ENCODE measurements at regions not wholly inside any gene's neighbourhood (a gene's known extent, or its start where the extent isn't known, plus 50 kb on each side); places are given as distances from the start of the nearest gene placed in this dataset.
A peak's percentile ranks its signal among the peaks of the same experiment; 100 is the strongest.

- TF ChIP-seq RERE (CRISPR knock-in tag; IDR thresholded peaks at IDR 0.05; ENCODE audit: borderline replicate concordance) (no peak), RAD21 (CRISPR knock-in tag; conservative IDR thresholded peaks at IDR 0.05 in 1 of 2, IDR thresholded peaks at IDR 0.05 in 1 of 2) (peak in 1 of 2 experiments; percentile 41; a peak in 2 of 4 replicates)
These were observed 85.8 kb downstream of the FANCF start (continued) for GRCh38 chr11:22539821-22540256.

GRCh38 chr11:22536071-22536470, 89.6 kb downstream of the FANCF start:
- intact Hi-C loops (cut with micrococcal nuclease) (loop anchor here (10.0 kb wide), 1 partner anchor 201 kb away; the partner anchor contains the start of gene SLC17A6), in situ Hi-C loops (cut with MboI) (no loop called here)
- BruUV-seq (replicated peaks) = no TSS peak
- Histone ChIP-seq H3K9ac (ENCODE audit: insufficient read depth in 1 of 2, low read depth in 2 of 2, low read length in 2 of 2) (no peak overlapping the region), H3K4me2 (ENCODE audit: insufficient read depth, low read length) (no peak overlapping the region), H3K4me3 (no peak overlapping the region), H2AFZ (ENCODE audit: low read depth, low read length) (no peak overlapping the region), H3K36me3 (ENCODE audit: control insufficient read depth, insufficient read depth, low read length) (no peaks in the 10 kb centered on the region), H3K9me1 (ENCODE audit: control insufficient read depth, insufficient read depth, low read length) (no peaks in the 10 kb centered on the region), H4K20me1 (replicated peaks; ENCODE audit: control insufficient read depth, insufficient read depth, low read length) (no peaks in the 10 kb centered on the region), H3K79me2 (ENCODE audit: control insufficient read depth, insufficient read depth, low read length) (no peaks in the 10 kb centered on the region), H3K27ac (ENCODE audit: extremely low read depth, low read depth, low read length) (no peak overlapping the region), H3K27me3 (ENCODE audit: control insufficient read depth in 2 of 2, insufficient read depth in 2 of 2, low read length in 2 of 2) (no peaks in the 10 kb centered on the region), H3K9me3 (replicated peaks; ENCODE audit: control insufficient read depth, insufficient read depth, low read depth, low read length) (no peaks in the 10 kb centered on the region), H3K4me1 (replicated peaks in 1 of 2; ENCODE audit: control insufficient read depth in 2 of 2, insufficient read depth in 2 of 2, low read length in 2 of 2) (no peaks in the 10 kb centered on the region)
- ChIA-PET POLR2A (no interaction called here), CTCF (ENCODE audit: low intra/inter-chr PET ratio) (no interaction called here)
- ATAC-seq (no peak), DNase-seq (ENCODE audit: extremely low read depth in 1 of 4, low spot score in 3 of 4) (no peak), FAIRE-seq (no peak)
- WGBS (ENCODE audit: insufficient coverage, low coverage, missing lambda C conversion rate) = 0% methylated on average over 1 of the region's 1 CpG
- TF ChIP-seq SIX5 (IDR thresholded peaks at IDR 0.05; ENCODE audit: borderline replicate concordance in 1 of 2, insufficient read depth in 1 of 2, low read depth in 1 of 2, low read length in 2 of 2) (no peak), TAF15 (IDR thresholded peaks at IDR 0.05; ENCODE audit: low read depth, low read length) (no peak), ZBTB33 (CRISPR knock-in tag; IDR thresholded peaks at IDR 0.05) (no peak), PRPF4 (IDR thresholded peaks at IDR 0.05; ENCODE audit: insufficient read depth, low read depth, low read length, poor library complexity, severe bottlenecking) (no peak), PHF21A (IDR thresholded peaks at IDR 0.05; ENCODE audit: borderline replicate concordance, low read depth) (no peak), RBM15 (IDR thresholded peaks at IDR 0.05; ENCODE audit: insufficient read depth, low read length) (no peak), CCNT2 (IDR thresholded peaks at IDR 0.05; ENCODE audit: borderline replicate concordance, extremely low read depth, insufficient read length, low read depth, low read length) (no peak), YBX1 (IDR thresholded peaks at IDR 0.05) (no peak), ZNF707 (CRISPR knock-in tag; conservative IDR thresholded peaks at IDR 0.05) (no peak)
